H1 (cell line): ENCODE measurements at regions not wholly inside any gene's neighbourhood (a gene's known extent, or its start where the extent isn't known, plus 50 kb on each side); places are given as distances from the start of the nearest gene placed in this dataset.

Source experiments
- CTCF ChIA-PET: fragments of 300-600 bp; sonication (Branson Sonifier 250); formaldehyde crosslinking; loops from one replicate; lab custom pipeline; 2021; ENCODE audit not compliant: partially characterized antibody; lab: Charles Lee
- POLR2A ChIA-PET: fragments of 300-600 bp; sonication (Branson Sonifier 250); formaldehyde crosslinking; loops from one replicate; lab custom pipeline; 2021; ENCODE audit warnings: inconsistent platforms; ENCODE audit not compliant: partially characterized antibody; lab: Charles Lee
- DNase-seq, 2 experiments: peaks; one replicate each; pipeline versions ENCODE4 v3.0.0 to v3.0.0-alpha.2; 2010 to 2022; ENCODE audit warnings: low spot score in 2 of 2, low read depth in 1 of 2, mixed read lengths in 1 of 2
- FAIRE-seq: peaks from 2 replicates; lab custom pipeline; 2011; peaks lifted over from hg19 to GRCh38; lab: Jason Lieb, UNC
- H2AFZ ChIP-seq: 2 replicates; pipeline ENCODE4 v1.8.1; 2012; ENCODE audit warnings: low read length, inconsistent platforms
- H2AK5ac ChIP-seq: 2 replicates; pipeline ENCODE4 v1.6.1; 2013; ENCODE audit warnings: low read depth, low read length
- H2BK120ac ChIP-seq: replicated peaks from 2 replicates; pipeline ENCODE3; 2013; ENCODE audit warnings: low read depth, low read length, inconsistent platforms
- H2BK12ac ChIP-seq: 2 replicates; pipeline ENCODE4 v1.6.1; 2013; ENCODE audit warnings: low read depth, low read length
- H2BK15ac ChIP-seq: 2 replicates; pipeline ENCODE4 v1.6.1; 2013; ENCODE audit warnings: low read length
- H2BK20ac ChIP-seq: 2 replicates; pipeline ENCODE4 v1.6.1; 2013; ENCODE audit warnings: low read length
- H2BK5ac ChIP-seq: 2 replicates; pipeline ENCODE4 v1.6.1; 2013; ENCODE audit warnings: low read depth, low read length
- H3K14ac ChIP-seq: 2 replicates; pipeline ENCODE4 v1.6.1; 2013; ENCODE audit warnings: inconsistent platforms; ENCODE audit not compliant: insufficient read length
- H3K18ac ChIP-seq: 2 replicates; pipeline ENCODE4 v1.6.1; 2013; ENCODE audit warnings: low read length; ENCODE audit errors: extremely low read depth
- H3K23ac ChIP-seq: 2 replicates; pipeline ENCODE4 v1.6.1; 2013; ENCODE audit warnings: inconsistent platforms; ENCODE audit not compliant: insufficient read length
- H3K23me2 ChIP-seq: 2 replicates; pipeline ENCODE4 v1.6.1; 2013; ENCODE audit warnings: low read depth, low read length
- H3K27ac ChIP-seq: 2 replicates; pipeline ENCODE4 v1.6.1; 2011; ENCODE audit warnings: low read depth, low read length, inconsistent platforms
- H3K27me3 ChIP-seq, 4 experiments: replicated peaks in 1 of 4; 1 replicate in 1 of 4; 2 replicates in 3 of 4; pipeline versions ENCODE4 v1.6.1 to v1.8.1; 2011 to 2013; ENCODE audit warnings: low read length in 3 of 4, mild to moderate bottlenecking in 3 of 4, inconsistent platforms in 2 of 4, mixed read lengths in 2 of 4, moderate library complexity in 1 of 4; ENCODE audit not compliant: control insufficient read depth in 3 of 4, insufficient read depth in 3 of 4; ENCODE audit errors: extremely low read depth in 1 of 4
- H3K36me3 ChIP-seq, 4 experiments: 2 replicates each; pipeline versions ENCODE4 v1.6.1 to v1.8.1; 2011 to 2013; ENCODE audit warnings: mild to moderate bottlenecking in 4 of 4, low read length in 3 of 4, moderate library complexity in 2 of 4, control low read depth in 1 of 4, inconsistent platforms in 1 of 4; ENCODE audit not compliant: insufficient read depth in 4 of 4, control insufficient read depth in 2 of 4
- H3K4ac ChIP-seq: replicated peaks from 2 replicates; pipeline ENCODE3; 2013; ENCODE audit warnings: low read length, low read depth, mixed read lengths, inconsistent platforms; ENCODE audit not compliant: insufficient read length
- H3K4me1 ChIP-seq, 4 experiments: replicated peaks in 1 of 4; 1 replicate in 1 of 4; 2 replicates in 3 of 4; pipeline versions ENCODE4 v1.6.1 to v1.8.1; 2011 to 2013; ENCODE audit warnings: low read length in 3 of 4, inconsistent platforms in 2 of 4, mixed read lengths in 1 of 4; ENCODE audit not compliant: insufficient read depth in 4 of 4, control insufficient read depth in 3 of 4
- H3K4me2 ChIP-seq, 2 experiments: 2 replicates each; pipeline versions ENCODE4 v1.6.1 to v1.8.1; 2011 to 2013; ENCODE audit warnings: low read depth in 2 of 2, low read length in 2 of 2, control low read depth in 1 of 2, inconsistent platforms in 1 of 2, mild to moderate bottlenecking in 1 of 2; ENCODE audit not compliant: insufficient read depth in 1 of 2
- H3K4me3 ChIP-seq, 4 experiments: fragments of 200-600, 300-600 bp in 1 of 4; sonication (generic), shearing (Covaris generic), sonication (Bioruptor Twin) in 1 of 4; 2 replicates each; pipeline versions ENCODE4 v1.5.1 to v1.8.1; 2011 to 2016; ENCODE audit warnings: low read length in 4 of 4, low read depth in 3 of 4, control low read depth in 2 of 4, inconsistent platforms in 2 of 4, mild to moderate bottlenecking in 2 of 4, mixed read lengths in 1 of 4, moderate library complexity in 1 of 4; ENCODE audit not compliant: insufficient read depth in 2 of 4; ENCODE audit errors: extremely low read depth in 1 of 4
- H3K56ac ChIP-seq: replicated peaks from 2 replicates; pipeline ENCODE3; 2013; ENCODE audit warnings: low read depth, mild to moderate bottlenecking, mixed read lengths, low read length, inconsistent platforms; ENCODE audit not compliant: insufficient read length
- H3K79me1 ChIP-seq: 2 replicates; pipeline ENCODE4 v1.6.1; 2013; ENCODE audit warnings: low read depth, low read length, control low read depth
- H3K79me2 ChIP-seq, 2 experiments: 2 replicates each; pipeline versions ENCODE4 v1.6.1 to v1.8.1; 2012 to 2013; ENCODE audit warnings: low read length in 2 of 2, mild to moderate bottlenecking in 2 of 2, inconsistent platforms in 1 of 2; ENCODE audit not compliant: insufficient read depth in 2 of 2, control insufficient read depth in 1 of 2
- H3K9ac ChIP-seq, 4 experiments: replicated peaks in 1 of 4; 1 replicate in 1 of 4; 2 replicates in 3 of 4; pipeline versions ENCODE4 v1.6.1 to v1.8.1; 2011 to 2013; ENCODE audit warnings: low read depth in 3 of 4, low read length in 3 of 4, control low read depth in 2 of 4, mild to moderate bottlenecking in 2 of 4, moderate library complexity in 2 of 4, inconsistent platforms in 1 of 4; ENCODE audit errors: extremely low read depth in 1 of 4
- H3K9me3 ChIP-seq, 2 experiments: 2 replicates each; pipeline versions ENCODE4 v1.6.1 to v1.8.1; 2012 to 2013; ENCODE audit warnings: mild to moderate bottlenecking in 2 of 2, moderate library complexity in 2 of 2, control low read depth in 1 of 2, inconsistent platforms in 1 of 2, low read depth in 1 of 2, low read length in 1 of 2, mixed read lengths in 1 of 2; ENCODE audit not compliant: insufficient read depth in 2 of 2
- H4K20me1 ChIP-seq, 2 experiments: replicated peaks in 1 of 2; 2 replicates each; pipeline versions ENCODE3 to v1.8.1; 2011 to 2013; ENCODE audit warnings: inconsistent platforms in 2 of 2, low read length in 2 of 2, mild to moderate bottlenecking in 1 of 2; ENCODE audit not compliant: insufficient read depth in 2 of 2, control insufficient read depth in 1 of 2
- H4K5ac ChIP-seq: 2 replicates; pipeline ENCODE4 v1.6.1; 2013; ENCODE audit warnings: low read length, low read depth, mixed read lengths, inconsistent platforms; ENCODE audit not compliant: insufficient read length
- H4K8ac ChIP-seq: 2 replicates; pipeline ENCODE4 v1.8.0; 2013; ENCODE audit warnings: mild to moderate bottlenecking, moderate library complexity, low read length, inconsistent platforms; ENCODE audit not compliant: insufficient read depth; ENCODE audit errors: extremely low read depth
- H4K91ac ChIP-seq: replicated peaks from 2 replicates; pipeline ENCODE3; 2013; ENCODE audit warnings: low read length, mixed read lengths, inconsistent platforms; ENCODE audit not compliant: insufficient read length
- BRCA1 ChIP-seq: IDR thresholded peaks from 2 replicates; pipeline ENCODE4 v1.6.1; 2012; ENCODE audit warnings: low read depth, low read length, improper control_type of control experiment
- CBX5 ChIP-seq: fragments of 300-800, 300-1000 bp; sonication (generic); IDR thresholded peaks from 2 replicates; pipeline ENCODE4 v1.7.1; 2016; ENCODE audit warnings: antibody characterized with exemption, low read length, low read depth
- CHD1 ChIP-seq: IDR thresholded peaks from 2 replicates; pipeline ENCODE4 v1.6.1; 2012; ENCODE audit warnings: low read depth, low read length, improper control_type of control experiment
- HDAC2 ChIP-seq, 2 experiments: fragments of 300-600 bp in 1 of 2; sonication (generic) in 1 of 2; IDR thresholded peaks; 2 replicates each; pipeline ENCODE4 v1.6.1; 2011 to 2012; ENCODE audit warnings: low read depth in 2 of 2, low read length in 2 of 2, mild to moderate bottlenecking in 2 of 2, moderate library complexity in 2 of 2, borderline replicate concordance in 1 of 2, inconsistent platforms in 1 of 2
- JUND ChIP-seq: IDR thresholded peaks from 2 replicates; pipeline ENCODE4 v1.6.1; 2011; ENCODE audit warnings: mild to moderate bottlenecking, improper control_type of control experiment, low read length
- NRF1 ChIP-seq: IDR thresholded peaks from 2 replicates; pipeline ENCODE4 v1.6.1; 2011; ENCODE audit warnings: mild to moderate bottlenecking, low read depth, low read length, improper control_type of control experiment
- POLR2AphosphoS5 ChIP-seq: IDR thresholded peaks from 2 replicates; pipeline ENCODE4 v1.6.1; 2011; ENCODE audit warnings: low read depth, low read length
- RBBP5 ChIP-seq: IDR thresholded peaks from 2 replicates; pipeline ENCODE4 v1.7.1; 2012; ENCODE audit warnings: low read depth, mild to moderate bottlenecking, inconsistent platforms, low read length, moderate library complexity, borderline replicate concordance
- SIN3A ChIP-seq, 2 experiments: IDR thresholded peaks in 1 of 2; conservative IDR thresholded peaks in 1 of 2; 2 replicates each; pipeline ENCODE4 v1.6.1; 2011 to 2012; ENCODE audit warnings: low read length in 2 of 2, improper control_type of control experiment in 1 of 2, low read depth in 1 of 2, mild to moderate bottlenecking in 1 of 2
- SP4 ChIP-seq: IDR thresholded peaks from 2 replicates; pipeline ENCODE4 v1.6.1; 2012; ENCODE audit warnings: low read length, inconsistent platforms
- TEAD4 ChIP-seq: IDR thresholded peaks from 2 replicates; pipeline ENCODE4 v1.6.1; 2012; ENCODE audit warnings: low read depth, low read length, inconsistent platforms, mixed read lengths
- YY1 ChIP-seq: IDR thresholded peaks from 2 replicates; pipeline ENCODE4 v1.6.1; 2011; ENCODE audit warnings: low read depth, mild to moderate bottlenecking, low read length
- ZNF274 ChIP-seq: IDR thresholded peaks from 2 replicates; pipeline ENCODE4 v1.7.0; 2012; ENCODE audit warnings: low read length, borderline replicate concordance; ENCODE audit errors: extremely low read depth
- WGBS, 2 experiments: shearing (Covaris generic) in 1 of 2; methylation state at CpG; one replicate each; pipeline versions ENCODE4 v1.1.6 to v1.1.7; 2013 to 2015; ENCODE audit warnings: low lambda C conversion rate in 2 of 2, mixed read lengths in 2 of 2, inconsistent platforms in 1 of 2, low coverage in 1 of 2, missing lambda C conversion rate in 1 of 2; ENCODE audit not compliant: insufficient replicate concordance in 2 of 2, insufficient coverage in 1 of 2, insufficient read length in 1 of 2; ENCODE audit errors: extremely low coverage in 1 of 2, missing lambda C conversion rate in 1 of 2; 5-methylcytosine and 5-hydroxymethylcytosine counted together
- TF ChIP-seq, protein P1 (sequence below): IDR thresholded peaks from 2 replicates; pipeline ENCODE4 v1.6.1; 2012; ENCODE audit warnings: inconsistent platforms

DNA sequence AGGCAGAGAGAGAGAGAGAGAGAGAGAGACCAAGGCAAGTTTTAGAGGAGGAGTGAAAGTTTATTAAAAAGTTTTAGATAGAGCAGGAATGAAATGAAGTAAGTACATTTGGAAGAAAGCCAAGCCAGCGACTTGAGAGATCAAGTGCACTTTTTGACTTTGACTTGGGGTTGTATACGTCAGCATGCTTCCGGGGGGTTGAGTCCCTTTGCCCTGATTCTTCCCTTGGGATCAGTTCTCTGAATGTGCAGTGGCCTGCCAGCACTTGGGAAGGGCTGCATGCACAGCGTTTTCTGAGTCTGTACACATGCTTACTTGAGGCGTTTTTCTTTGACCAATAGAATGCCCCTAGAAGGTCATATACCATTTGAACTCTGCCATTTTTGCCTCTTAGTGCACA is 400.5 kb downstream of the PDGFC start:
- Histone ChIP-seq H3K9me3 (no peaks in the 10 kb centered on the region), H4K5ac (no peak overlapping the region), H3K23me2 (no peaks in the 10 kb centered on the region), H2BK5ac (no peak overlapping the region), H2AK5ac (no peak overlapping the region), H3K79me2 (no peaks in the 10 kb centered on the region), H3K27me3 (peaks cover 0 to 1% (median 0%) of the 10 kb centered on the region in 4 experiments; a peak in 1 of 7 replicates), H3K4me3 (no peak overlapping the region), H3K4me2 (no peak overlapping the region), H3K4ac (no peak overlapping the region), H4K20me1 (no peaks in the 10 kb centered on the region), H2BK12ac (no peak overlapping the region), H2AFZ (0 out of 2 replicates have a peak overlapping the region, but pooled peaks have one; percentile 19), H3K23ac (no peak overlapping the region), H3K79me1 (no peaks in the 10 kb centered on the region), H3K9ac (no peak overlapping the region), H2BK20ac (no peak overlapping the region), H2BK15ac (no peak overlapping the region), H3K18ac (no peak overlapping the region), H3K56ac (no peak overlapping the region), H3K14ac (no peak overlapping the region), H4K91ac (no peak overlapping the region), H2BK120ac (no peak overlapping the region), H3K36me3 (no peaks in the 10 kb centered on the region), H3K27ac (no peak overlapping the region), H3K4me1 (no peaks in the 10 kb centered on the region; a peak in 1 of 7 replicates), H4K8ac (no peak overlapping the region)
- 77% methylated on average over 5 of the region's 5 CpGs; no CpG with 5 or more reads in 1 of the 2 experiments for WGBS, 2 experiments
- FAIRE-seq: no peak
- ChIA-PET CTCF (no interaction called here), POLR2A (no interaction called here)
- DNase-seq: no peak
- no peak for TF ChIP-seq CBX5
- no peak for TF ChIP-seq BRCA1
- no peak for TF ChIP-seq HDAC2 (IDR thresholded peaks at IDR 0.05; ENCODE audit: borderline replicate concordance in 1 of 2, low read depth in 2 of 2, low read length in 2 of 2)
- TF ChIP-seq ZNF274: no peak
- TF ChIP-seq CHD1: no peak
- TF ChIP-seq SP4: no peak
- no peak for TF ChIP-seq TEAD4
- no peak for TF ChIP-seq SIN3A (conservative IDR thresholded peaks at IDR 0.05 in 1 of 2, IDR thresholded peaks at IDR 0.05 in 1 of 2; ENCODE audit: low read depth in 1 of 2, low read length in 2 of 2)
- TF ChIP-seq NRF1: no peak
- TF ChIP-seq POLR2AphosphoS5: no peak
- no peak for TF ChIP-seq RBBP5
- TF ChIP-seq, protein P1, sequence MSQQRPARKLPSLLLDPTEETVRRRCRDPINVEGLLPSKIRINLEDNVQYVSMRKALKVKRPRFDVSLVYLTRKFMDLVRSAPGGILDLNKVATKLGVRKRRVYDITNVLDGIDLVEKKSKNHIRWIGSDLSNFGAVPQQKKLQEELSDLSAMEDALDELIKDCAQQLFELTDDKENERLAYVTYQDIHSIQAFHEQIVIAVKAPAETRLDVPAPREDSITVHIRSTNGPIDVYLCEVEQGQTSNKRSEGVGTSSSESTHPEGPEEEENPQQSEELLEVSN: no peak
- no peak for TF ChIP-seq YY1
- TF ChIP-seq JUND: no peak
